SK-N-SH (cell line): ENCODE measurements at regions not wholly inside any gene's neighbourhood (a gene's known extent, or its start where the extent isn't known, plus 50 kb on each side); places are given as distances from the start of the nearest gene placed in this dataset.

Experiments used
- RFX5 ChIP-seq: IDR thresholded peaks from 2 replicates; pipeline ENCODE4 v1.6.1; 2012; ENCODE audit warnings: mild to moderate bottlenecking, improper control_type of control experiment, low read length
- SIN3A ChIP-seq: IDR thresholded peaks from 2 replicates; pipeline ENCODE4 v1.6.1; 2012; ENCODE audit warnings: low read depth, mild to moderate bottlenecking, low read length, moderate library complexity, borderline replicate concordance

DNA sequence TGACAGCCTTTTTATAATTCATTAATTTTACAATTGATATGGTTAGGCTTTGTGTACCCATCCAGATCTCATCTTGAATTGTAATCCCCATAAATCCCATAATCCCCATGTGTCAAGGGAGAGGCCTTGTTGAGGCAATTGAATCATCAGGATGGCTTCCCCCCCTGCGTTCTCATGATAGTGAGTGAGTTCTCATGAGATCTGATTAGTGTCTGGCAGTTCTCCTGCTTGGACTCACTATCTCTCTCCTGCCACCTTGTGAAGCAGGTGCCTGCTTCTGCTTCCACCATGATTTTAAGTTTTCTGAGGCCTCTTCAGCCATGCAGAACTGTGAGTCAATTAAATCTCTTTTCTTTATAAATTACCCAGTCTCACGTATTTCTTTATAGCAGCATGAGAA is 165.7 kb upstream of the GNAI1 start:
- TF ChIP-seq SIN3A (no peak), RFX5 (no peak)
